PFSK-1 (cell line): ENCODE measurements at regions not wholly inside any gene's neighbourhood (a gene's known extent, or its start where the extent isn't known, plus 50 kb on each side); places are given as distances from the start of the nearest gene placed in this dataset.

Experiments used
- POLR2AphosphoS5 ChIP-seq: IDR thresholded peaks from 2 replicates; pipeline ENCODE4 v1.6.1; 2012; ENCODE audit warnings: low read depth, mild to moderate bottlenecking, control low read depth, low read length, moderate library complexity
- REST ChIP-seq, 2 experiments: IDR thresholded peaks; 2 replicates each; pipeline versions ENCODE4 v1.6.1 to v1.8.0; 2011 to 2012; ENCODE audit warnings: low read depth in 2 of 2, low read length in 2 of 2, control low read depth in 1 of 2, inconsistent platforms in 1 of 2, mild to moderate bottlenecking in 1 of 2, moderate library complexity in 1 of 2; ENCODE audit not compliant: insufficient read depth in 1 of 2
- SIN3A ChIP-seq: IDR thresholded peaks from 2 replicates; pipeline ENCODE4 v1.6.1; 2012; ENCODE audit warnings: mild to moderate bottlenecking, low read length, moderate library complexity, borderline replicate concordance; ENCODE audit not compliant: insufficient read depth
- TAF1 ChIP-seq: IDR thresholded peaks from 2 replicates; pipeline ENCODE4 v1.6.1; 2012; ENCODE audit warnings: low read length, control low read depth, borderline replicate concordance; ENCODE audit not compliant: insufficient read depth

GRCh38 chr1:191963286-191963685, 195.0 kb upstream of the RGS18 start:
- no peak for TF ChIP-seq SIN3A
- no peak for TF ChIP-seq TAF1
- TF ChIP-seq POLR2AphosphoS5 = no peak
- no peak for TF ChIP-seq REST (IDR thresholded peaks at IDR 0.05; ENCODE audit: insufficient read depth in 1 of 2, low read depth in 2 of 2, low read length in 2 of 2)
